GM12873 (cell line): ENCODE measurements at regions not wholly inside any gene's neighbourhood (a gene's known extent, or its start where the extent isn't known, plus 50 kb on each side); places are given as distances from the start of the nearest gene placed in this dataset.

Source experiments
- CTCF ChIP-seq: IDR thresholded peaks from 2 replicates; pipeline ENCODE4 v1.5.1; 2012; ENCODE audit warnings: low read depth, mild to moderate bottlenecking, moderate library complexity, low read length, control low read depth; ENCODE audit not compliant: insufficient read depth; ENCODE audit errors: missing control alignments

GRCh38 chr18:78758496-78758895 is 221.1 kb upstream of the SALL3 start:
- TF ChIP-seq CTCF, result no peak

GRCh38 chr18:78762753-78763152 is 216.9 kb upstream of the SALL3 start:
- no peak for TF ChIP-seq CTCF

GRCh38 chr18:78764544-78764943 is 215.1 kb upstream of the SALL3 start:
- no peak for TF ChIP-seq CTCF

GRCh38 chr18:78765142-78765541 is 214.5 kb upstream of the SALL3 start:
- TF ChIP-seq CTCF, result no peak

GRCh38 chr18:78765637-78766281 is 213.9 kb upstream of the SALL3 start:
- no peak for TF ChIP-seq CTCF

- no peak for TF ChIP-seq CTCF
These were observed 212.7 kb upstream of the SALL3 start for GRCh38 chr18:78766651-78767533.

- TF ChIP-seq CTCF, result no peak
These were observed 212.0 kb upstream of the SALL3 start for GRCh38 chr18:78767648-78768071.
